HG02840 (cell line): ENCODE measurements at regions not wholly inside any gene's neighbourhood (a gene's known extent, or its start where the extent isn't known, plus 50 kb on each side); places are given as distances from the start of the nearest gene placed in this dataset.

Source experiments
- ATAC-seq: cut with Tn5 transposase; IDR thresholded peaks from one replicate; pipeline ENCODE4 v1.9.1; 2021; ENCODE audit warnings: mild to moderate bottlenecking, moderate library complexity, moderate number of reproducible peaks; ENCODE audit not compliant: unreplicated experiment, low FRiP score

DNA sequence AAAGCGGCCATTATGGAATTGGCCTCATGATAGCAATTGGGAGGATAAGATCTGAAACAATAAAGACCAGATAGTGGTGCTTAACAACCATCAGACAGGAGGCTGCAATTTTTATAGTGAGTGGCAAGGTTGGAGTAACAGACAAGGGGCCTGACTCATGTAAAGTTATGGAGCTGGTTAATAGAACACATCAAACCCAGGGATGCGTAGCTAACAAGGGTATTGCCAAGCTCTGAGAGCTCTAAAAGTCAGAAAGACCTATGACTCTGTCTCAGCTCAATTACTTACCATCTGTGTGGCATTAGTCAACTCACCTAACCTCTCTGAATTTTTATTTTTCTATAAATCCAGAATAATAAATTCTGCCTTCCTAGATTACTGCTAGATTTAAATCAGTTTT lies 1731.5 kb upstream of the FLRT2 start:
- no peak for ATAC-seq

DNA sequence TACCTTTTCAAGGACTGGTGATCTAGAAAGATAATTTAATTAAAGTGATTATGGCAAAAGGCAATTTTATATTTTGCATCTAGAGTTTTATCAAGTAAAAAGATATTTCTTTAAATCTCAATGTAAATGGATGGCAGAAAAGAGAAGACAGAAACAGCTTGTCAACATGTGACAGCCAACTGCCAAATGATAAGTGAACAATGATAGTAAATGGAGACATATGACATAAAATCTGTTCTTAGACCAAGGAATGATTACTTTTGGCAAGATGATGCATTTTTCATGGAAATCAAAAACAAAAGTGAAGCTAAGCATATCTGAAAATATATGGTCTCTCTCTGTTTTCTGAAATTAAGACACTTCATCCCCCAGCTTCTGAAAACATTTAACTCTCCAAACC lies 1730.7 kb upstream of the FLRT2 start:
- no peak for ATAC-seq

DNA sequence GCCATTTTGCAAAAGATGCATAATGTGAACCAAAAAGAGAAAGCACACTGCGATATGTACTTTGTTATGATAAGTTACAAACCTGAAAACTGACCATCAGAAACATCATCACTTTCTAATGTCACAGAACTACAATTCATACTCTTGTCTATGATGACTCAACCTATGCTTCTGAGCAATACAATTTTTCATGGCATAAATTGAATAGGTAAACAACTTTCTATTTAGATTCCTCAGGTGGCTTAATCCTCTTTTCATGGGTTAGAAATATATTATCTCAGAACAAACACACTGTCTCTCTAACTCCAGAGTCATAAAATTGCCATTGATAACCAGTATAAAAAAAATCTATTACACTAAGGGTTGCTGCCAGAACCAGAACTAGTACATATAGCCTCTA lies 1715.0 kb upstream of the FLRT2 start:
- ATAC-seq: no peak

DNA sequence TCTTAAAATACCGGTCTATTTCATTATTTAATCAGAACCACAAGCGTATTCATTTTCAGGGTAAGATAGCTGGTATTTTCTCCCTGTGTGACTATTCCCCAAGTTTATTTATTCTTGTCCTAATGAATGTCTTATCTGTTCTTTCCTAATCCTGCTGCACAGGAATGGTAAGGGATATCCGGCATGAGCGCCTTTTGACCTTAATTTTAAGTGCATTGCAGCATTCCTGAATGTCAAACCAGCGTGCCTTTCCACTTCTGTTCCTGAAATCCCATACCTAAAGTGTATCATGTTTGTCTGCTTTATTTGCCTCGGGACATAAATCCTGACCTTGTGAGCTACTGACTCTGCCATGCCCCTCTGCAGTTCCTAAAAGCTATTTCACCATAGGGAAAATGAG lies 1713.2 kb upstream of the FLRT2 start:
- no peak for ATAC-seq

DNA sequence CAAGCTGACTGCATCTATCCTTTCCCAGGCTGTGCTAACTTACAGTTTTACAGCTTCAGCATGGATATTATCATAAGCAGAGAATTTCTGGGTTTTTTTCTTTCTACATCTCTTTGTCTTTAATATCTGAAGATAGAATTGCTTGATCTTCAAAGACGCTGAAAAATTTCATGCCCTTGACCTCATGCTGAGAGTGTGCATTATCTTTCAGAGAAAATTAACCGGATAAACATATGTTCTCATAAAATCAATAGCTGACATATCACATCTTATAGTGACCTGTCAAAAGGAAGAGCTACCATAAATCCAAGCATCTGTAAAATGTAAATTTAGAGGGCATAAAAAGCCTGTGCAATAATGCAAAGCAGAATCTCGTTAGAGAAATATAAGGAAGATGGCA lies 1704.1 kb upstream of the FLRT2 start:
- no peak for ATAC-seq

DNA sequence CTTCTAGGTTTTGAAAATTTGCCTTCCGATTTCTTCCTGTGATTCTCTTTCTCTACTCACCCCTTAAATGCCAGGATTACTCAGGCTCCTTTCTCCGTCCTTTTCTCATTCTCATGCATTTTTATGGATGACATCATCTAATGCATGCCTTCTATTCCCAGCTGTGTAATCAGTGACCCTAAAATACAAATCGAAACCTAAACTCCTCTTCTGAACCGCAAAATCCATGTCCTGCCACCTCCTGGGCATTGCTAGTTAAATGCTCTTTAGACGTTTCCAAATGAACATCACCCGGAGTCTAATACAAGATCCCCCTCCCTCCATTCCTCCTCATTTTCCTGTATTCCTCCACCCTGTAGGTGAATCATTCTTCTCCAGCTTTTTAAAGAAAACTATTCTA lies 1703.1 kb upstream of the FLRT2 start:
- no peak for ATAC-seq

DNA sequence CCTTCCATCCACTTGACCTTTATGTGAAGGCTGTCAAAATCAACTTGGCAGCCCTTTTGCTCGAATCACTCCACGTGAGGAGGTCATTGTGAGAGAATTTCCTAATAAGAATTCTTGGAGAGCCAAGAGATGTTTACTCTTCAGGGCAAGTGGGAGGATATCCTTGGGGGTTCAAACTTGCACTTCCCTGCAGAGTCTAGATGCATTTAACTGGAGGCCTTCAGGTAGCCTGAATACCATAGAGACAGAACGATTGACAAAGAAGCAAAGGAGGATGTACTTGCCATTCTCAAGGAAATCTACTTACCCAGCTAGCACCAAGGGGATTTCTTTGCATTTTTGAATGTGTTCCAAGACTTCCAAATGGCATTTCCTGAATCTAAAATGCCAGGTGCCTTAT lies 1702.6 kb upstream of the FLRT2 start:
- no peak for ATAC-seq

DNA sequence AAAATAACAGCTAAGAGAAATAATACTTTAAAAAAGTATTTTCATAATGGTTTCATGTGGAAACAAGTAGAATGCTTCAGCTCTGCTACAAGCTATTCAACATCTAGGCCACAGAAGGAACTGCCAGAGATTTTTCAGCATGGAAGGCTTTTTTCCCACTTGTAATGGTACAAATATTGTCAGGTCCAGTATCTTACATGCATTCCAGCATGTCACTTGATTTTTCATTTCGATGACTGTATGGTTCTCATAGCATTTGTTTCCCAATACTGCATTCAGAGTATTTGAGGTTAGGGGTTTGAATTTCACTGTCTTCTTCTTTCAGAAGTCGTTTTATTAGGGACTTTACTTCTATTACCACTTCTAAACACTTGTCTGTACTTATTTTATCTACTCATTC lies 1701.5 kb upstream of the FLRT2 start:
- no peak for ATAC-seq

DNA sequence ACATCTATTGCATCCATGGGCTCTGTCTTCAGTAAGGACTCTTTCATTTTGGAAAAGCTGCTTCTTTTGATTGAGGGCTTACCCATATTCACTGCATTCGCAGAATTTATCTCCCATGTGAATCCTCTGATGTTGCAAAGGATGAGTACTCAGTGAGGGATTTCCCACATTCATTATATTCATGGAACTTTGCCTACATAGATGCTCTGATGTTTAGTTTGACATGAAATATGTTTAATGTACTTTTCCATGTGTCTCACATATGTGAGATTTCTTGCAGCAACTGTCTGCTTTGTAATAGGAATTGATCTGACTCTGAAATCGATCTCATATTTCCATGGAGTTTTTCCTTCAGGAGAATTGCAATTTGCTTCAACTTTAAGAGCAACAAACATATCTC lies 1699.6 kb upstream of the FLRT2 start:
- ATAC-seq: no peak

DNA sequence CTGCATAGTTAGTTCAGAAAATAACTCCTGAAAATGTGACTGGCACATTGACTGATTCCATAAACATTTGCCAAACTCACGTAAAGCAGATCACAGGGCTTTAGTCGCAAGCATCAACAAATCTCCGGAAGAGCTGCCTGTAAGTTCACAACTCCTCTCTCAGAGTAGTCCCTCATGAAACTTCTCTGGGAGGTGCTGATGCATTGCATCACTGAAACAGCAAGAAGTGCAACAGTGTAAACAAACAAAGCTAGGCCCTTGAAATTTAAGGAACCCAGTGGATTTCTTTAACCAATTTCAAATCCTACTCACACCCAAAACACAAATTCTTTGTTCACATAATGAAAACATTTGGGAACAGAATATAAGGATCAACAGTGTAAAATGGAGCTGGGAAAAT lies 1691.7 kb upstream of the FLRT2 start:
- ATAC-seq: no peak

DNA sequence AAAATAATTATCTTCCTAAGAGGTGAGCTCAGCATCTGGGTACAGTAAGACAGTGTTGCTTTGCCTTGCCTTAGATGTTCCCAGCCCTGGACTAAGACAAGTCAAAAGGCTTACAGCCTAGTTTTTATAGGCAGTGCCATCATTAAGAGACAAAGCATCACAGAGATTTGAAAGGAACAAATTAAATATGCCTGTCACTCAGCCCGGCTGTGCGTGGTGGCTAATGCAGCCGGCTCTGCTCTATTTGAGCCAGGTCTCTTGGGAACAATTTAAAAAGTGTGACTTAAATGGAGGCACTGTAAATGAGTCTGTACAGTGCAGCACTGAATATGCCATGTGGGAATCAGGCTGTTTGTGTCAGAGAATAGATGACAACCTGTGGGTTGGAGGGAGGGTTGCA lies 1687.4 kb upstream of the FLRT2 start:
- no peak for ATAC-seq

DNA sequence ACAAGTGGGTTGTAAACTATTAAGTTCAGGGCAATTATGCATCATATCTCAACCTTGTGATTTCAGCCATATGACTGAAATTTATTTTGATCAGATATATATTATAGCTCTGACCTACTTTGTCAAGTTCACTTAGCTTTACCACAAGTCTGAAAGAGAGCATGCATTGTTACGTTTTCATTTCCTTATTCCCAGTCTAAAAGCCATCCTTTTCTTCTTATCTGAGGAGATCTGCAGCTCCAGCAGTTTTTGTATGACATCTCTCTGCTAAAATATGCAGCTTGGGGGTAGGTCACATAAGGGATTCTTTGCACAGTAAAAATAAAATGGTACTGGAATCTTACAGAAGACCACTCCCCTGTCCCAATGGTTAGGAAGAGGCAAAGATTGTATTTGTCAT lies 1682.8 kb upstream of the FLRT2 start:
- ATAC-seq: no peak

DNA sequence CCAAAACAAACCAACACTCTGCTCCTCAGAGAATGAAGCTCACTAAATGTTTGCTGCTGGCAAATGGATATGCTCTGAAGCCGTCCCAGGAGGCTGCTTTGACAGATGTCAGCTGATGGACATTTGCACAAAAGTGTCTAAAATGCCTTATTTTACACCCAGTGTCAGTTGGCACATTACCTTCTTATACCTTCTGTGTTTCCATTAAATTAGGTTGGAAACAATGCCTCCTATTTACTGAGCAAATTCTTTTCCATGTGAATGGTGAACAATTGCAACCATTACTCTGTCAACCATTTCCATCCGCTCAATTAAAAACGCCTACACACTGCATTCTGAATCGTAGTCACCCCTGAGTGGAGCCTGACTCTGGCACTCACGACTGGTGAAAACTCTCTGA lies 1679.9 kb upstream of the FLRT2 start:
- ATAC-seq: no peak

DNA sequence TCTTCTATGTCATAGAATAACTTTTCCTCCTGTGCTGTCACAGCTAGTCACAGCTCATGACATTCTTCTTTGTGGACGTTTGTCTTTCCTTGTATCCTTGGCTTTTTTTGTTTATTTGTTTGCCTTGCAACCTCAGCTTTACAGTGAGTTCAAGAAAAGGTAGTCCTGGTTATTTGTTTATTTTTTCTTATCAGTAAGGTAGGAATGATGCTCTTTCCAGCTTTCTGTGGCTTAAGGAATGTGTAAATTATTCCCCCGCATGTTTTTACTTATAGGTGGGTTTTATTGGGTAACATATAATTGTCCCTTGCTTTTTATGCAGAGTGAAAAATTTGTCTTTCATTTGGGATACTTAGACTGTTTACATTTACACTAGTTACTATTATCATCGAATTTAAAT lies 1673.6 kb upstream of the FLRT2 start:
- no peak for ATAC-seq

DNA sequence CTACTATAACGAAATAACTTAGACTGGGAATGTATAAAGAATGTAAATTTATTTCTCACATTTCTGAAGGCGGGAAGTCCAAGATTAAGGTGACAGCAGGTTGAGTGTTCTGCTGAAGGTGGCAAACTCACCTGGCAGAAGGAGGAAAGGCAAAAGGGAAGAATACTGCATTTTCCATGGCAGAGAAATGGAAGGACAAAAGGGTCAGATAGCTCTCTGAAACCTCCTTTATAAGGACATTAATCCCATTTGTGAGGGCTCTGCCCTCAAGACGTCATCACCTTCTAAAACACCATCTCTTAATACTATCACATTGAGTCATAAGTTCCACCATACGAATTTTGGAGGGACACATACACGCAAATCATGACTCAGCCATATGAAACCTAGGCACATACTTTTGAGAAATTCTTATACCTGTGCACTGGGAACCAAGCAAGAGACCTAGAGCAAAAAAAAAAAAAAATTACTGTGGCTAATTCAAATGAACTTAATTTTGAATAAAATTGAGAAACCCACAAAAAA lies 1669.3 kb upstream of the FLRT2 start:
- ATAC-seq: no peak

DNA sequence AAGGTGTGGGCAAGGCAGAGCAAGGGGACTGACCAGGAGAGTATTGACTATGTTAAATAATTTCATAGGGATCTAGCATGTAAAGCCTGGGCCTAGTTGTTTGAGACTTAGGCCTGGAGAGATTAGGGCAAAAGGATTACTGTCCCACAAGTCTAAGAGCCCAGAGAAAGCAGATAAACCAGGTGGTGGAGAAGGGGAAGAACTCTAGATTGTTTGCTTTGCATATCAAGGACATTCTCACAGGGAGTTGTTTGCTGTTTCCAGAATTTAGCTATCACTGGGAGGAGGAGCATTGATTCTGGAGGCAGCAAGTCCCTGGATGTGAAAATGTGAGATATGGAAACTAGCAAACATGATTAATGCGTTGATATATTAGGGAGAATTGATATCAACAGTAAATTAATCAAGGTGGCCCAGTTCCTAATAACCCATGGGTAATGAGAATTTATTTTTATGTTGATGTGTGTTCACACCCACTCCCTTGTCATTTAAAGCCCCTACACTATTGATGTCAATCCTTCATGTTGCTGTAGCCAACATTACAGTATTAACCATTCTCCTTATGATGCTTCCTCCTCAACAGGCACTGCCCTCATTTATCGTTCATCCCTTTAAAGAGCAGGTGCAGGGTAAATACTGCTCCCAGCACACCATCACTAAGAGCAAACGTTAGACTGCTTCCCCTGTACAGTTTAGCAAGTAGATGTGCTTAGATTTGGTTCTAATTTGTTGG lies 1666.7 kb upstream of the FLRT2 start:
- no peak for ATAC-seq

DNA sequence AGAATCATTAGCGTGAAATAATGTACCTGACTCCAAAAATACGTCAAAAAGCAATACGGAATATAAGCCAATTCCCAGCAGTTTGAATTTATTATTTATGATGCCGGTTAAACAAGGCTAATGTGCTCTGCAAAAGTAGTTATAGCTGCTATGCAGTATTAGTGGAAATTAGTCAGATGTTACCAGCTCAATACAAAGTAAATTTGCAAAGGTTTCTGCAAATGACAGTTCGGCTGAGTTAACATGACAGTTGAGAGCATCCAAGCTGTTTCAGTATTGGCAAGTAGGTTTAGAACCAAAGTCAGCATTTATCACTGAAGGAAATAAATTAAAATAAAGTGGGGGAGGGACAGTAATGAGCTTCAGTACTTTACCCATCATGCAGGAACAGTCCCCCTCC lies 1665.8 kb upstream of the FLRT2 start:
- ATAC-seq: no peak

DNA sequence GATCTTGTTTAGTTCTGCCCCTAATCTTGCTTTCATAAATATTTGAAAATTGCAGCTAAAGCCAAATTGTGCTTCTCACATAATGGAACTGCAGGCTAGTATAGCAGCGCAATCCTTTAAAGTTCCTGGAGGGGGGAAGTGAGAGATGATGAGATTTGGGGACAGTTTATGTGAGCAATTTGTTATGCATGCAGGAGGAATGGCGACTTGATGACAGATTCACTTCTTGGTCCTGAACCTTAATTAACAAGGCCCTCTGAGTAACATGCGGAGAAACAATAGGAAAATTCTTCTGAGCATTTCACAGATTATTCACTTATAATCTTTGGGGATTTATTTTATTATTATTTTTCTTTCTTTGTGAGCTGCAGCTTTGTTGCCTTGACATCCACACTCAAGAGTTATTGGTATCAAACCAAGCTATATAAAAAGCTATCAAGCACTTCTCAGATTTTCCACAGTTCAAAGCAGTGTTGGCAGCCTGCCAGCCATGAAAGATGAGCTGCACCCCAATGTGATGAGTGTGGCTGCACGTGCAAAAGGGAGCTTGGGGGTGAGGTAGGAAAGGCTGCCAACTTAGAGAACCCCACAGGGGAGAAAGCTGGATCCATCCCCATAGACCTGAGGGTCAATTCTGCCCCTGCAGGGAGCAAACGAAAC lies 1662.2 kb upstream of the FLRT2 start:
- ATAC-seq: no peak

DNA sequence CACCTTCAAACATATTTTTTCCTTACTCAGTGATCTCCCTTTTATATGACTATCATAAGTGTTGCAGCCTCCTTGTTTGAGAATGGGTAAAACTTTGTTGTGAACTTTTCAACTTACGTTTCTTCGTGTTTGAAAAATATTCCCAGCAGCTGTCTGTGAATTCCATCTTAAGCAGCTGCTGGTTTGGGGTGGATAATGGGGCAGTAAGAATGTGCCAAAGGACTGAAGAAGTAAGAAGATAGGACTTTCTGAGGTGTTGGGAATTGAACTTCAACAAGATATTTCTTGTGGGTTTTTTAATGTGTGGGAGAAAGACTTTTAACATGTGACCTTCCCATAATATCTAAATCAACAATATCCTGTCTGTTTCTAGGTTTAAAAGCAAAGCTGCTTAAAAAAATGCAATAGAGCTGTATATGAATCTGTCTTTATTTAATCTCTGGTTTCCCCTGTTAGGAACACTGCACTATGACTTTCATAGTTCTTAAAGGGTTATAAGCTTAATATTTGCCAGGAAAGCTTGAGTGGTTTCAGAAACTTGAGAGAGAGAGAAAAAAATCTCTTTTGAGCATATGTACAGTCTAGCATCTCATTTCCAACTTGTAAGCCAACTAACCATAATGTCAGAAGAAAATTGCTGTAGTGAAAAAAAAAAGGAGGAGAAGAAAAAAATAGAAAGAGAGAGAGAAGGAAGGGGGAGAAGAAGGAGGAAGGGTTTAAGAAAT lies 1659.2 kb upstream of the FLRT2 start:
- ATAC-seq: no peak

DNA sequence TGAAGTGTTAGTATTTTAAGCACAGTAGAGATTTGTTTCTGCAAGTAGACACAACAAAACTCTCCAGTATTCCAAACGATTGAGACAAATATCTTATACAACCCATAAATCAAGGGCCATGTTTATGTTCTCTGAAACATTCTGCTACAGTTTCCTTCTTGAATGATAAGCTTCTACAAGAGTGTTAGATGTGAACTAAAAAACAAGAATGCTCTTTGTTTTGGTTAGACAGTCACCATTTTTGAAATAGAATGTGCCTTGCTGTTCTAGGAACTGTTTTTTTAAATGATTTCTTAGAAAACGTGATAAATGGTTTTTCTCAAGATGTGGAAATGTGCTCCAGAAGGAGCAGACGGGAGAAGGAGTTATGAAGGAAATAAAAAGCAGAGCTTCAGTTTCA lies 1656.3 kb upstream of the FLRT2 start:
- no peak for ATAC-seq

DNA sequence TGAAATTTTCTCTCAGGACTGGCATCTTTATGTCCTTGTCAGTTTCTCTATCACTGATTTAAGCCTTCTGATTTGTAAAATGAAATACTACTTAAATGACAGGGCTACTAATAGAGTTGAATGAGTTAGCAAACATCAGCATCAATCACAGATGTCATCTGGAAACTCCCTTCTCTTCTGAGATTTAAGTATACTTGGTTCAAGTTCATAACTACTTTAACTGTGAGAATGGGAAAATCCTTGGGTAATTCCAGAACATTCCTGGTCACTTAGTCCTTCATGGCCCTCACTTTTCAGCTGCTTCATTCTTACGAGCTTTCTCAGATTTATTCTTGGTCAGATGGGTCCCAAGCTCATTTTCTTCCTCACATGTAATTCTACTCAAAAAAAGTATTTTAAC lies 1655.3 kb upstream of the FLRT2 start:
- ATAC-seq: no peak

DNA sequence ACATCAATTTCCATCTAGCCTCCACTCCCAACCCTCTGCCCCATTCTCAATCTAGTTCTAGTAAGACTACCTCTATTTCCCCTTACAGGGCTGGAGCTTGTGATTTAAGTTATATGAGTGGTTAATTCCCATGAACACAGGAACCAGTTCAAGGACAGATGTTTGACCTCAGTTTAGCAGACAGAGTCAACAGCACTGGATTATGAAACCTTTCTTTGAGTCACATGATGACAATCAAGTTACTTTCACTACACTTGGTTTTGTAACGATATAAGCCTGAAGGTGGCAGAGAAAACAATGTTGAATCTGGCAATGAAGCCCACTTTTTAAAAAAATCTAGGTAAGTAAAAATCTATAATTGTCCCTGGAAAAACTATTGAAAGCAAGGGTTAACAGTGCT lies 1646.2 kb upstream of the FLRT2 start:
- ATAC-seq: no peak
